Calu3 (cell line): ENCODE measurements at regions not wholly inside any gene's neighbourhood (a gene's known extent, or its start where the extent isn't known, plus 50 kb on each side); places are given as distances from the start of the nearest gene placed in this dataset.

Experiments used
- BruUV-seq: library from RNA; stranded (reverse); fragments of 400-500 nt; replicated peaks from 2 replicates; lab custom pipeline; 2021; lab: Mats Ljungman, UMichigan
- CTCF ChIA-PET: fragments of 300-600 bp; sonication (Branson Sonifier 250); formaldehyde crosslinking; loops from one replicate; lab custom pipeline; 2022; ENCODE audit warnings: antibody characterized with exemption; lab: Charles Lee
- DNase-seq: peaks from one replicate; pipeline ENCODE4 v3.0.0; 2022
- H3K27ac Mint-ChIP-seq: one replicate; pipeline ENCODE4 v1.8.0; 2022; ENCODE audit warnings: mixed read lengths; ENCODE audit not compliant: unreplicated experiment
- H3K27me3 Mint-ChIP-seq: one replicate; pipeline ENCODE4 v1.8.0; 2022; ENCODE audit warnings: mixed read lengths; ENCODE audit not compliant: unreplicated experiment
- H3K36me3 Mint-ChIP-seq: one replicate; pipeline ENCODE4 v1.8.0; 2022; ENCODE audit warnings: mild to moderate bottlenecking, moderate library complexity, mixed read lengths; ENCODE audit not compliant: insufficient read depth, unreplicated experiment
- H3K4me1 Mint-ChIP-seq: one replicate; pipeline ENCODE4 v1.8.0; 2022; ENCODE audit warnings: mild to moderate bottlenecking, low read depth, mixed read lengths; ENCODE audit not compliant: unreplicated experiment
- H3K4me3 Mint-ChIP-seq: one replicate; pipeline ENCODE4 v1.8.0; 2022; ENCODE audit warnings: mild to moderate bottlenecking, low read depth, moderate library complexity, mixed read lengths; ENCODE audit not compliant: unreplicated experiment
- H3K9me3 Mint-ChIP-seq: one replicate; pipeline ENCODE4 v1.8.0; 2022; ENCODE audit warnings: low read depth, mixed read lengths; ENCODE audit not compliant: unreplicated experiment
- CTCF ChIP-seq: fragments of 200-600 bp; IDR thresholded peaks from one replicate; pipeline ENCODE4 v1.8.0; 2022; ENCODE audit warnings: antibody characterized with exemption; ENCODE audit not compliant: unreplicated experiment
- intact Hi-C: fragments of 100-400 bp; cut with micrococcal nuclease; formaldehyde crosslinking; loops from one replicate; pipeline ENCODE4 v1.10.0; 2022; ENCODE audit not compliant: unreplicated experiment

- H3K27ac Mint-ChIP-seq, result no peak overlapping the region
- no TSS peak for BruUV-seq
- H3K36me3 Mint-ChIP-seq, result no peaks in the 10 kb centered on the region
- CTCF ChIA-PET, result no interaction called here
- no peak for TF ChIP-seq CTCF
- DNase-seq, result no peak
- no peak overlapping the region for H3K4me3 Mint-ChIP-seq
- peaks cover 18% of the 10 kb centered on the region for H3K9me3 Mint-ChIP-seq
- H3K4me1 Mint-ChIP-seq, result no peaks in the 10 kb centered on the region
- intact Hi-C loops, result no loop called here
- no peaks in the 10 kb centered on the region for H3K27me3 Mint-ChIP-seq
These were observed 283.4 kb upstream of the IRX2 start for GRCh38 chr5:3034881-3035280.

GRCh38 chr5:3034449-3034848 is 283.0 kb upstream of the IRX2 start:
- intact Hi-C loops, result no loop called here
- TF ChIP-seq CTCF, result no peak
- Mint-ChIP-seq H3K27me3 (no peaks in the 10 kb centered on the region), H3K27ac (no peak overlapping the region), H3K9me3 (peaks cover 18% of the 10 kb centered on the region), H3K36me3 (no peaks in the 10 kb centered on the region), H3K4me1 (no peaks in the 10 kb centered on the region), H3K4me3 (no peak overlapping the region)
- DNase-seq, result no peak
- CTCF ChIA-PET, result no interaction called here
- no TSS peak for BruUV-seq

- H3K27ac Mint-ChIP-seq, result no peak overlapping the region
- no peak overlapping the region for H3K4me3 Mint-ChIP-seq
- TF ChIP-seq CTCF, result no peak
- H3K4me1 Mint-ChIP-seq, result no peaks in the 10 kb centered on the region
- no peak for DNase-seq
- intact Hi-C loops, result no loop called here
- H3K36me3 Mint-ChIP-seq, result no peaks in the 10 kb centered on the region
- no peaks in the 10 kb centered on the region for H3K27me3 Mint-ChIP-seq
- no TSS peak for BruUV-seq
- peaks cover 20% of the 10 kb centered on the region for H3K9me3 Mint-ChIP-seq
- CTCF ChIA-PET, result interaction anchor here (0.6 kb wide), 1 partner anchor 944 kb away, joined by 5 read pairs; no protein-coding TSS in a partner anchor
These were observed 281.7 kb upstream of the IRX2 start for GRCh38 chr5:3033033-3033755.

- BruUV-seq, result no TSS peak
These were observed 281.0 kb upstream of the IRX2 start for GRCh38 chr5:3032513-3032912.

More at GRCh38 chr5:3032513-3032912, 281.0 kb upstream of the IRX2 start:
- no peaks in the 10 kb centered on the region for H3K4me1 Mint-ChIP-seq
- no peak for DNase-seq
- peaks cover 22% of the 10 kb centered on the region for H3K9me3 Mint-ChIP-seq
- intact Hi-C loops, result no loop called here
- CTCF ChIA-PET, result interaction anchor here (0.6 kb wide), 1 partner anchor 944 kb away, joined by 5 read pairs; no protein-coding TSS in a partner anchor
- H3K36me3 Mint-ChIP-seq, result no peaks in the 10 kb centered on the region
- no peak for TF ChIP-seq CTCF
- H3K27me3 Mint-ChIP-seq, result no peaks in the 10 kb centered on the region
- no peak overlapping the region for H3K27ac Mint-ChIP-seq
- H3K4me3 Mint-ChIP-seq, result no peak overlapping the region
